Bronchial epithelial cell (primary cell): ENCODE measurements at regions not wholly inside any gene's neighbourhood (a gene's known extent, or its start where the extent isn't known, plus 50 kb on each side); places are given as distances from the start of the nearest gene placed in this dataset.

Experiments used
- DNase-seq: peaks from one replicate; pipeline ENCODE4 v3.0.0-alpha.2; 2010; ENCODE audit warnings: low read depth
- FAIRE-seq: peaks from 2 replicates; lab custom pipeline; 2011; peaks lifted over from hg19 to GRCh38; lab: Jason Lieb, UNC
- H3K27me3 ChIP-seq: 2 replicates; pipeline ENCODE4 v1.5.1; 2011; ENCODE audit warnings: low read length; ENCODE audit not compliant: control insufficient read depth, insufficient read depth
- H3K36me3 ChIP-seq: 2 replicates; pipeline ENCODE4 v1.5.1; 2011; ENCODE audit warnings: low read length; ENCODE audit not compliant: control insufficient read depth, insufficient read depth
- H3K4me3 ChIP-seq: 2 replicates; pipeline ENCODE4 v1.5.1; 2011; ENCODE audit warnings: mild to moderate bottlenecking, low read depth, low read length, control low read depth
- TF ChIP-seq, protein P1 (sequence below): IDR thresholded peaks from 2 replicates; pipeline ENCODE4 v1.5.1; 2011; ENCODE audit warnings: mild to moderate bottlenecking, moderate library complexity, low read length, control low read depth, inconsistent platforms; ENCODE audit not compliant: insufficient read depth, severe bottlenecking

DNA sequence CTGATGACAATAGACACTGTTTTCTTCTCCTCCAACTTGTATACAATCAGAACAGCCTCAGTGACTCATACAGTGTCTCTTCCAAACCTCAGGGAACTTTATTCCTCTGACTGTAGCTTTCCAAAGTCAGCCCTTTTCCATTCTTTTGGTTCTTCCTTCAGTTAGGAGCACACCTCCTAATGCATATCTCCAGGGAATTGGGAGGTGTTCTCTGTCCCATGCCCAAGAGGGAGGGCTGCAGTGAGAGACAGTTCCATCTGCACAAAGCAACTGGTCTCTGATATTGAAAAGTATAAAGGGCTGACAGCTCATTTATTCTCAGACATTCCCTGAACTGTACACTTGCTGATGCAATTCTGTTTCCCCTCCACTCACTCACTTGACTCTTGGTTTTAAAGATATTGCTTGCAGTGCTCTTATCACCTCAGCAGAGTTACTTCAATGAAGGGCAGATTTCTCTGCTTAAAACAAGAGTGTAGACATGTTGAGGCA, 337.8 kb upstream of the TBC1D5 start:
- FAIRE-seq = no peak
- TF ChIP-seq, protein P1, sequence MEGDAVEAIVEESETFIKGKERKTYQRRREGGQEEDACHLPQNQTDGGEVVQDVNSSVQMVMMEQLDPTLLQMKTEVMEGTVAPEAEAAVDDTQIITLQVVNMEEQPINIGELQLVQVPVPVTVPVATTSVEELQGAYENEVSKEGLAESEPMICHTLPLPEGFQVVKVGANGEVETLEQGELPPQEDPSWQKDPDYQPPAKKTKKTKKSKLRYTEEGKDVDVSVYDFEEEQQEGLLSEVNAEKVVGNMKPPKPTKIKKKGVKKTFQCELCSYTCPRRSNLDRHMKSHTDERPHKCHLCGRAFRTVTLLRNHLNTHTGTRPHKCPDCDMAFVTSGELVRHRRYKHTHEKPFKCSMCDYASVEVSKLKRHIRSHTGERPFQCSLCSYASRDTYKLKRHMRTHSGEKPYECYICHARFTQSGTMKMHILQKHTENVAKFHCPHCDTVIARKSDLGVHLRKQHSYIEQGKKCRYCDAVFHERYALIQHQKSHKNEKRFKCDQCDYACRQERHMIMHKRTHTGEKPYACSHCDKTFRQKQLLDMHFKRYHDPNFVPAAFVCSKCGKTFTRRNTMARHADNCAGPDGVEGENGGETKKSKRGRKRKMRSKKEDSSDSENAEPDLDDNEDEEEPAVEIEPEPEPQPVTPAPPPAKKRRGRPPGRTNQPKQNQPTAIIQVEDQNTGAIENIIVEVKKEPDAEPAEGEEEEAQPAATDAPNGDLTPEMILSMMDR = no peak
- Histone ChIP-seq H3K36me3 (no peaks in the 10 kb centered on the region), H3K4me3 (no peak overlapping the region), H3K27me3 (no peaks in the 10 kb centered on the region)
- DNase-seq = peak; percentile 49

- FAIRE-seq (no peak), DNase-seq (no peak)
- Histone ChIP-seq H3K4me3 (no peak overlapping the region), H3K27me3 (no peaks in the 10 kb centered on the region), H3K36me3 (no peaks in the 10 kb centered on the region)
- TF ChIP-seq, protein P1 = no peak
These were observed 337.3 kb upstream of the TBC1D5 start for GRCh38 chr3:18079739-18080138.

GRCh38 chr3:18079062-18079461, 336.6 kb upstream of the TBC1D5 start:
- DNase-seq (no peak), FAIRE-seq (no peak)
- TF ChIP-seq, protein P1 = no peak

GRCh38 chr3:18077128-18077840, 334.9 kb upstream of the TBC1D5 start:
- Histone ChIP-seq H3K36me3 (no peaks in the 10 kb centered on the region), H3K4me3 (no peak overlapping the region), H3K27me3 (no peaks in the 10 kb centered on the region)
- FAIRE-seq = peak; percentile 40
- TF ChIP-seq, protein P1 = no peak
- no peak for DNase-seq

More at GRCh38 chr3:18079062-18079461, 336.6 kb upstream of the TBC1D5 start:
- Histone ChIP-seq H3K4me3 (no peak overlapping the region), H3K36me3 (no peaks in the 10 kb centered on the region), H3K27me3 (no peaks in the 10 kb centered on the region)

GRCh38 chr3:18076301-18076700, 333.9 kb upstream of the TBC1D5 start:
- Histone ChIP-seq H3K36me3 (no peaks in the 10 kb centered on the region), H3K27me3 (no peaks in the 10 kb centered on the region), H3K4me3 (no peak overlapping the region)
- TF ChIP-seq, protein P1 = no peak
- FAIRE-seq (peak; percentile 40), DNase-seq (no peak)

- FAIRE-seq = no peak
These were observed 333.4 kb upstream of the TBC1D5 start for GRCh38 chr3:18075799-18076198.

More at GRCh38 chr3:18075799-18076198, 333.4 kb upstream of the TBC1D5 start:
- DNase-seq = no peak
- no peaks in the 10 kb centered on the region for H3K36me3 ChIP-seq
- no peaks in the 10 kb centered on the region for H3K27me3 ChIP-seq
- no peak overlapping the region for H3K4me3 ChIP-seq
- TF ChIP-seq, protein P1 = no peak
